Stimulated activated CD8-positive, alpha-beta memory T cell treated with anti-CD3 and anti-CD28 coated beads, Interleukin-4, amount 100 ng/mL, for 1 hour (primary cell): ENCODE measurements at regions not wholly inside any gene's neighbourhood (a gene's known extent, or its start where the extent isn't known, plus 50 kb on each side); places are given as distances from the start of the nearest gene placed in this dataset.
"Not testable (repeated sequence)": the region's sequence is repeated elsewhere in the genome, so short reads cannot be mapped to it uniquely, and the experiment has no call there.

Experiments
- DNase-seq, 2 donors: peaks; one replicate each; pipeline ENCODE4 v3.0.0-alpha.2; 2020; ENCODE audit warnings: low read depth in 2 of 2, low spot score in 1 of 2

DNA sequence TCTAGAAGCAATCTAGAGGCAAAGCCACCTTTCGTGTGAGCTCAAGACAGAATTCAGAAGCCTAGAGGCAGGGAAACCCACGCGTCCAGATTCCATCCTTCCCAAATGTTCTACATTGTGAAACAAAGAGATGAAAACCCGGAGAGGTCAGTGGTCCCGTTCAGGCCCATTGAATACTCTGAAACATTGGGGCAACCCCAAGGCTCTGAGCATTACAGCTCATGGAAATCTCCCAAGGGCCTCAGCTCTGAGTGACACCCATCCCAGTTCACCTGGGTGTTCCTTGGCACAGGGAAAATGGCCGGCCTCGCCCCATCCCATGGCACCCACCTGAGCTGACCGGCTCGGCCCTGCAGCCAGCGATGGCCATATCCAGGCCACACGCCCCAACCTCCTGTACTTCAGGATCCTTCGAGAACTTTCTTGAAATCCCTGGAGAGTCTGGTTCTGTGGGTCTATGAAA, 128.6 kb upstream of the FGF3 start:
- no peak for DNase-seq

DNA sequence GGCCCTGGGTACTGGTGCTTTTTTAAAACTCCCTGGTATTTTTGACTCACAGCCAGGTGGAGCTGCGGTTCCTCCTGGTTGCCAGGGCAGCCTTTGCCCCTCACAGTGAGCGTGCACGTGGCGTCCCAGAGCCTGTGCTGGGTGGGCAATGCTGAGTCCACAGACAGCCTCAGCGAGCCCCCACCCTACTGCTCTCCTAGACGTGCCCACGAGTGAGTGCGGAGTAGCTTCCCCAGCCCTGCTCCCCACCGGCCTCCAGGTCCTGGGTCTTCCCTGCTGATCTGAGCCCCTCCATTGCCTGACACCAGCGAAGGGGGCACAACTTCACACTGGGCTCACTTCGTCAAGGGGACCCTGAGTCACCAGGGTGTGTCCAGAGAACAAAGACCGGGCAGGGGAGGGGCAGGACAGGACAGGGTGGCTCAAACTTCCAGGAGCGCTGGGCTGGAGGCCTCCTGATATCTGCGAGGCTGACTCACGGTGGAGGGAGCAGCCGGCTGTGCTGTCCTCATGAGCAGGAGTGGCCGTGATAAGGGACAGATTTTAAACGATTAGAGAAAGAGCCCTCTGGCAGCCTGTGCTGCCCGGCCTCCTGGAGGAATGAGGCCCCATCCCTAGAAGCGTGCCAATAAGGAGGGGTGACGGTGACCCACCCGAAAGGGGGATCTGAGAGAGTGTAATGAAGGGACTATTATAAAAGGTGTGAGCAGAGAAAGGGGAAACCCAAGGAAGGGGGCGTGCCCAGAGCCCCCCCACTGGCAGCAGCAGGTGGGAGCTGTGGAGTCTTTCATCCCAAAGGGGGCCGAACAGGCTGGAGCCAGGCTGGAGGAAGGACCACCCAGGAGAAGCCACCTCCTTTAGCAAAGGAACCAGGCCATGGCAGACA, 129.3 kb upstream of the FGF3 start:
- DNase-seq: no peak

DNA sequence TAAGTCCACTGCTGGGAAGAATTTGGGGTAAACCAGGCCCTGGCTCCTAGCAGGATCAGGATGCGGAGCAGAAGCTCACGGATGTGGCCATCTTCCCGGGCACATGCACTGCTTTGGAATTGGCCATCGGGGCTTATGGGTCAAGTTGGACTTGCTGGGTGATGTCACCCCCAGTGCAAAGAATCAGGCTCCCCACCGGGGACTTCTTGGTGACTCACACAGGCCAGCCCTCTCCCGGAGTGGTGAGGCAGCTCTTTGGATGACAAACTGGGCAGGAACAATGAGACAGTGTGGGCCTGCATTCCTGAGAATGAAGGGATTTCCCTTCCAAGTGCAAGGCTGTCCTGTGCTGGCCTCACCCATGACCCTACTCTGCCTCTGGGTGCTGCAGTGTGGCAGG, 128.8 kb upstream of the ANO1 start:
- DNase-seq: no peak

DNA sequence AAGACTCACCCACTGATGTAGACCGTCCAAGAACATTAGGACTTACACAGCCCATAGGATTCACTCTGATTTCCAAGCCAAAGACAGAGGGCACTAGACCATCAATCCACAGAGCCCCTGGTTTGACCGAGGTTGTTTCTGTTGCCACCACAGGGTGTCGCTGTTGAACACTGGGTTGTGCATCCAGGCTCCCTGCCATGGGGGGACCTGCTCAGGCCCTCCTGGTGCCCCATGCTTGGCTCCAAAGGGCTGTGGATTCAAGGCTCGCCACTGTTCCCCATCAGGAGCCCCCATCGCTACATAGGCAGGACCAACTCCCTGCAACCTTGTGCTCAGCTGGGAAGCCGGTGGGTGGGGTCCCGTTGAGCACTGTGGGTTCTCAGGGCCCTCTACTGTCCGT, 128.0 kb upstream of the ANO1 start:
- no peak for DNase-seq

DNA sequence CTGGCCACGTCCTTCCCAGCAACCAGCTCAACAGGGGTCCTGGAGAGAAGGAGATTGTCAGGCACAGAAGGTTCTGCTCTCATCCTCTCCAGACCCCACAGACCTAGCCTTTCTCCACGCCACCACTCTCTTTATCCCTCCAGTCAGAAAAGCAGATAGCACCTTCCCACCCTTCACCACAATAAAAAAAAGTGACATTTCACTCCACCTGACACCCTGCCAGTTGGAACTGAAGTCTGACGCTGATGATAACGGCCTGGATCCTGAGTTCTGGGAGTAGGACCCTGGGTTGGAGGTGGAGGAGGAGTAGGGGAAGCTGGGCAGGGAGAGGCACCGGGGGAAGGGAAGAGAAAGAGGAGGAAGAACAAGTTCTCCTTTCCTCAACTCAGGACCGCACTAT, 127.5 kb upstream of the ANO1 start:
- no peak for DNase-seq

DNA sequence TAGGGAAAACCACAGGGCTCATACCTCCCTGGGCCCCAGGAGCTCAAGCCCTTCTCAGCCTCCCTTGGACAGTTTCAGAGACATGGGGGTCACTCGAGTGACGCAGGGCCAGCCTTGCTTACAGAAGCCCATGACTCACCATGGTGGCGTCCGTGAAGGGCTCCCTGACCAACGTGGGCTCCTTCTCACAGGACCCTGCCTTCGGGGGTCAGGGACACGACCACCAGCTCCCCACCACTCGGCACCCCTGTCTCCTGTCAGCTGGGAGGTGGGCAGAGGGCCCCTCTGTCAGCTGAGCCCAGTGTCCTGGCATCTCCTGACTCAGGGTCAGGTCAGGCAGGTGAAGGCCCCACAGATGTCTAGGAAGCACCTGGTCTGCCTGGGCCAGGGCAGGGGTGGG, 126.3 kb upstream of the ANO1 start:
- no peak for DNase-seq

DNA sequence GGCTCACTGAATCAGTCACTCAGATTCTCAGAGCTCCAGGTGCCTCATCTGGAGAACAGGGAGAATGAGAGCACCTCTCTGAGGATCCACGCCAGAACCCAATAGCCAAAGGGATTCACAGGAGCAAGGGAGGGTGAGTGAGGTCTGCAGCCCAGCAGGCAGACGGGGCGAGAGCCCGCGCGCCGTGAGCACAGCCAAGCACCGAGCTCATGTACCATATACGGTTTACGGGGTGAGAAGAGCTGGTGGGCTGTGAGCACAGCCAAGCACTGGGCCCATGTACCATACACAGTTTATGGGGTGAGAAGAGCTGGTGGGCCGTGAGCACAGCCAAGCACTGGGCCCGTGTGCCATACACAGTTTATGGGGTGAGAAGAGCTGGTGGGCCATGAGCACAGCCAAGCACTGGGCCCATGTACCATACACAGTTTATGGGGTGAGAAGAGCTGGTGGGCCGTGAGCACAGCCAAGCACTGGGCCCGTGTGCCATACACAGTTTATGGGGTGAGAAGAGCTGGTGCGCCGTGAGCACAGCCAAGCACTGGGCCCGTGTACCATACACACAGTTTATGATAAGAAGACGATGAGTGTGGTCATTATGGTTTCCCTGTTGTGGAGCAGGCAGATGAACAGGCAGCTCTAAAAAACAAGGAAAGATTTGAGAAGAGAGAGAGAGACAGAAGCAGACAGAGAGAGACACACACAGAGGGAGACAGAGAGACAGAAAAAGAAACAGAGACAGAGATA, 125.7 kb upstream of the ANO1 start:
- not testable (repeated sequence) for DNase-seq

DNA sequence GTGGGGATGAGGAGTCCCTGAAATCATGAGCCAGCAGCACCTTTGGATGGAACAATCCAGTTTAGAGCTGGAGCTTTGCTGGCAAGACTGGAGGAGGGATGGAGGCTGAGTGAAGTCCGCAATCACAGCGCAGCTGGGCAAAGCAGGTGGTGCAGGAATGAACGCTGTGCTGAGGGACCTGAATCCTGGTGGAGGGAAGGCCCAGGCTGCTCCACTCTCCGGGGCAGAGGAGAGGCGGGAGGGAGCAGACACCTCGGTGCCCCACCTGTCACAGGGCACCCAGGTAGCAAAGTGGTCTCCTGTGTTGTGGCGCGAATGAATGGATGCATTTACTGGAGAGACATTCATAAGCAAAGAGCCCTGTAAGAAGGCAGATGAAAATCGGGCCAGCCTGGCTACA, 124.8 kb upstream of the ANO1 start:
- no peak for DNase-seq

DNA sequence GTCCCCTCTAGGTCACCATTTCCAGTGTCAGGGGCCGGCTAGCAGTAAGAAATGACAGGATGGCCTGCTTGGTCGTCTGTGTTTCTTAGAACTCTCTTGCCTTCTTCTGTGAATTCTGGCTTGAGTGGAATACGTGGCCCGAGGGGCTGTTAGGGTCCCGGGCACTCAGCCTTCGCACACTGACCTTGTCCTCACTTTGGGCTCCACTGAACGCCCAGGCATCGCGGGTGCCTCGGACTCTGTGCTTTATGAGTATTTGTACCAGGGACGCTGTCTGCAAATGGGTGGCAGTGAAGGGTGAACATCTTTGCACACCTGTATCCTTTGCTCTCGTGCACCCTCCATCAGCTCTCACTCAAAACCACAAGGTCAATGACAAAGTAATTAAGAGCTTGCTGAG, 123.4 kb upstream of the ANO1 start:
- no peak for DNase-seq

DNA sequence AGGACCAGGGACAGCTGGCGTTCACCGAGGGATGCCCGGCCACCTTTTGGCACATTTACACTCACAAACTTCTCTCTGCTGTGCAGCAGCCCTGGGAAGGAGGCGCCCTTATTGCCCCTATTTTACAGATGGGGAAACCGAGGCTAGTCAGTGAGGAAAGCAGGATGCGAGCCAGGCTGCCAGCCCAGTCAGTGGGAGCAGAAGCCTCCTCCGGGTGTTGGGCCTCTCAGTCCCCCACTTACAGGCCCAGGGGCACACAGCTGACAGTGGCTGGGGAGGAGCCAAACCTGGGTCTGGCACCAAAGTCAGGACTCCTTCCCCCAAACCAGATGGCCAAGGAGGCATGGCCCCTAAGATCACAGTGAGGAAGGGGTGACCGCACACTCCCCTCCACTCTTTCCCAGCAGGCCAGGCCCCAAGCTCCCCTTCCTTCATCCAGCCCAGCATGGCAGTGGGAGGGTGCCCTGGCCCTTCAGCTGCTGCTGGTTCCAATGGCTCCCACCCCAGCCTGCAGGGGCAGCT, 121.4 kb upstream of the ANO1 start:
- DNase-seq: no peak

DNA sequence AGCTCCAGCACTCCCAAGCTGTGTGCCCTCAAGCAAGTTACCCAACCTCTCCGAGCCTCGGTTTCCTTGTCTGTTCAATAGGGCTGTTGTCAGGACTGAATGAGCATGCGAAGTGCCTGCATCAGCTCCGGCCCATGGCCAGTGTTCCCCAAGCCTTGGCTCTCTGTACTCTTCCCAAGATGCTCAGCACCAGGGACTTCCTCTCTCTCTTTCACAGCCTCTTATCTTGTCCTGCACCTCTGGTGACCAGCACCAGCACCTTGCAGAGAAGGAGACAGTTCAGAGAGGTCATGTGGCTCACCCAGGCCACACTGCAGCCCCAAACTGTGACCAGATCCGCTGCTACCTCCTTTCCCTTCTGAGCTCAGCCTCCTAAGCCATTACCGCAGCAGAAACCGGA, 120.3 kb upstream of the ANO1 start:
- no peak for DNase-seq

DNA sequence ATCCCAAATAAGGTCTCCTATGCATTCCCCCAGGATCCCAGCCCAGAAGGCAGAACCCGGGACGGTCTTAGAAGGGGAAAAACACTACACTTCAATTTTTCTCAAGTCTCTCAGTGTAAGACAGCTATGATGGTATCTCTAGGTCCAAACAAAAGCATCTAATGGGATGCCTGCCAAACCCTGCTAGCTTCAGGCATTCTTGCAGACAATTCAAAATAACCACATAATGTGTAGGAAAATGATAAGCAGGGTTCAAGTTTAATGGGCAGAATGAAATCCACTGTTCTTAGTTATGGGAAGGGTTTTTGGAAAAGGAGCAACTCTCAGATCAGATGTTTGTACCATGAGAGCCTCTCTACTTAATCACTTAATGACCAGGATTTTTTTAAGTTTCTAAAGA, 119.8 kb upstream of the ANO1 start:
- DNase-seq: no peak

DNA sequence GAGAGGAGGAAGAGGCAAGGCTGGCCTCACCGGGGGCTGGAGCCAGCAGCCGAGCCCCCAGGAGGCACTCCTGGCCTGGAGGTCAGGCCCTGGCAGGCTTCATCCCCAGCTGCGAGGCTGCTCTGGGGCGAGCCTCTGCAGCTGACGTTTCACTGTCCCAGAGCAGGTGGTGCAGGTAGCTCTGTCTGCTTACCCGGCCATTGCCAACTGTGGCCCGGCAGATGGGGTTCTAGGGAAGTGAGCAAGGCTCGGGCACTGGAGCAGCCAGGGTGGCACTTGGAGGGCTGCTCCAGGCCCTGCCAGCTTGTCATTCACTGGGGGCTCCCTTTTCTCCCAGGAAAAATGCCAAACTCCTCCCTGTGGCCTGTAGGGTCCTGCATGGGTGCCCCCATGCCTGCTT, 118.7 kb upstream of the ANO1 start:
- no peak for DNase-seq

DNA sequence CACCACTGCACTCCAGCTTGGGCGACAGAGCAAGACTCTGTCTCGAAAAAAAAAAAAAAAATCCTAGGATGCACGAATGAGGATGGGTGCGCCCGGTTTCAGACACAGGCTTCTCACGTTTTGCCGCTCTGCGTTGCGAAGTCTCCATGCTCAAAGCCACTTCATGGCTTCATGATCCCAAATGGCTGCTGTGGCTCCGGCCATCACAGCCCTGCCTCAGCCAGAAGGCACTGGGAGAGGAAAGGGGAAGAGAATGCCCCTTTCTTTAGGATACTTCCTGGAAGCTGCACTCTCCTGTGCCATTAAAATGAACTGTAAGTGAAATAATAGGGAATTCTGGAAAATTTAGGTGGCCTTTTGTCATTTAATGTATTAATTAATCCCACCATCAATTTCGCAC, 116.4 kb upstream of the ANO1 start:
- no peak for DNase-seq

DNA sequence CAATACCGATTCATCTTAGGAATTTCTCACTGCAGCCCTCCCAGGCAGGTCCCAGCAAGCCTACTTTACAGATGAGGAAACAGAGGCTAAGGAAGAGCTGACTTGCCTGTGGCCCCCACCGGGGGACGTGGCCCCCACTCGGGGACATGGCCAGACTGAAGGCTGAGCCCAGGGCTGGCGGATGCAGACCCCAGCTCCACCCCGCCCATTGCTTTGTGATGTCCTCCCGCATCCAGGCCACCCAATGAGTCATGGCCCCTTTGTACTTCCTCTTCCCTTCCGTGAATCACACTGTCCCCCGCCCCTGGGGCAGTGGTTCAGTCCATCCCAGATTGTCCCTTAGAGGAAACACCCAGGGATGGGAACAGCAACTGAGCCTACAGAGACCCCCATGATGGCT, 116.0 kb upstream of the ANO1 start:
- DNase-seq: no peak

DNA sequence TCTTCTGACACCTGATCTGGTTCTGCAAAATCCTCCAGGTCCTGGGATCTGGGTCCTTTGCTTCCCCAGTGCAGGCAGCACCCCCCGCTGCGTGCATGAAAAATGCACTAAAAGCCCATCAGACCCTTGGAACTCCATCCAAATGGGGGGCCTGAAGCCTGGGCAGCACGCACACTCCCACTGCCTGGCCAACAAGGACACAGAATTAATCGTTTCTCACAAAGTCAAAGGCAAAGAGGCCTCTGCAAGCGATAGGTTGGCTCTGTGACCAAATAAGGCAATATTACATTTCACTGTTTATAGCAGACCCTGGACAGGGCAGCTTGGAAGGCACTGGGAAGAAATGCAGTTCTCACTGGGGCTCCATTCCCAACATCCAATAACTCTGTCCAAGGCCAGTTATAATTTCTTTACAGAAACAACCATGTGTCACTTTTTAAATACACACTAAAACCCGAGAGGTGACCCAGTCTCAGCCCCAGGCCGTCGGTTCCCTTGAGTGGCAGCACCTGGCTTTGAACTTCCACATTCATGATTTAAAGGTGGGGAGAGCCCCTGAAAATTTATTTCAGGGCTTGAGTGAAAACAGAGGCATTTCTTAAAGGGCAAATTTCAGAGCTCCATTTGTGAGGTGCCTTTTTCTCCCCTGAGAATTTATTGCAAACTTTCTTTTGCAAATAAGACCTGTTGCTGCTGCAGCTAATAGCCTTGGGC, 114.4 kb upstream of the ANO1 start:
- no peak for DNase-seq

DNA sequence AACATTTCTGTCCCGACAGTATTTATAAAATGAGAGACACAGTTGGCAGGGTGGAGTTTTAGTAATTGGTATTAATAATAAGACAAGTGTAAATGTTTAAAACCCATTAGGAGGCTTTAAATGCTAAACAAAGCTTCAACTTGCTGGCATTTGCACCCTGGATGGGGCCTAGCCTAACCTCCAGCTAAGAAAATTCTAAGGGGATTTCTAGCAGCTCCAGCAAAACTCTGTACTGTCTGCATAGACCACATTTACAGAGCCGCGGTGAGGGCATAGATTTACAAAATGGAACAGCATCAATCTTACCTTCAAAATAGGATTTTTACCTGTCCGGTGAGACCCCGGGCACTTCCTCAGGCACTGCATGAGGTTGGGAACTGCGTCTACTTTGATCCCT, 113.9 kb upstream of the ANO1 start:
- DNase-seq: no peak

DNA sequence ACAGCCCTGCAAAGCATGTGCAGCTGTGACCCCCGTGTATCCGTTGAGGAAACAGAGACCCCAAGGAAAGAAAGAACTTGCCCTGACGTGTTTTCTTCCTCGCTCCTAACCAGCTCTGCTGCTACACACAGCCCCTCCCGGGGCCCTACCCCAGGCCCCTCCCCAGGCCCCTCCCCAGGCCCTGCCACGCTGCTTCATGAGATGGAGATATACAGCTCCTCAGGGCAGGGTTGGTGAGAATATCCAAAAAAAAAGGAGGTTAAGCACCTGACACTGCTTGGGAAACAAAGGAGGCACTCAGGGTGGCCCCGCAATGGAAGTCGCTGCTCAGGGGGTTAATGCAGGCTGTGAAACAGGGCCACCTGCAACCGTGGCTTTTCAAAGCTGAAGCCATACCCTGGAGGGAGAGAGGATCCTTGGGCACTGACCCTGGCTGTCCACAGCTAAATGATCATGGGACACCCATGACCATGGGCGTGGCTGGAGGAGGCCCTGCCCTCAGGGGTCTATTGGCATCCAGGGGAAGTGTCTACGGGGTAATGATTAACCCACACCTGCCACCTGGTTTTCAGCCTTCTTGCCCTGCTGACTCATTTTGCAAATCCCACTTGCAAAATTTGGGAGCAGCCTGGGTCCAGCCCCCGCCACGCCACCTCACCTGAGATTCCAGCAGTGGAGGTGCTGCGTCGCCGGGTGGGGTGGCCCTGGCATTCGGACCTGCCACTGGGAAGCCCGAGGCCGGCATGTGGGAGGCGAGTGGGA, 112.1 kb upstream of the ANO1 start:
- DNase-seq: no peak

DNA sequence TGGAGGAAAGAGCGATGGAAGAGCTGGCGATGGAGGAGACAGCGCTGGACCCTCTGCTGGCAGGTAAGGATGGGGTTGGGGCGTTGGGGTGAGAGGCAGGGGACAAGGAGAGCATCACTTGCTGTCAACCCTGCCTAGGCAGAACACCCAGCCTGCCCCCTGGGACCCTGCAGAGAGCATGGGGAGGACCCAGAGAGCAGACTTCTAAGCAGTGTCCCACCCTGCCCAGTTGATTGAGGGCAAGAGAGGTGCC, 111.6 kb upstream of the ANO1 start:
- DNase-seq: no peak

DNA sequence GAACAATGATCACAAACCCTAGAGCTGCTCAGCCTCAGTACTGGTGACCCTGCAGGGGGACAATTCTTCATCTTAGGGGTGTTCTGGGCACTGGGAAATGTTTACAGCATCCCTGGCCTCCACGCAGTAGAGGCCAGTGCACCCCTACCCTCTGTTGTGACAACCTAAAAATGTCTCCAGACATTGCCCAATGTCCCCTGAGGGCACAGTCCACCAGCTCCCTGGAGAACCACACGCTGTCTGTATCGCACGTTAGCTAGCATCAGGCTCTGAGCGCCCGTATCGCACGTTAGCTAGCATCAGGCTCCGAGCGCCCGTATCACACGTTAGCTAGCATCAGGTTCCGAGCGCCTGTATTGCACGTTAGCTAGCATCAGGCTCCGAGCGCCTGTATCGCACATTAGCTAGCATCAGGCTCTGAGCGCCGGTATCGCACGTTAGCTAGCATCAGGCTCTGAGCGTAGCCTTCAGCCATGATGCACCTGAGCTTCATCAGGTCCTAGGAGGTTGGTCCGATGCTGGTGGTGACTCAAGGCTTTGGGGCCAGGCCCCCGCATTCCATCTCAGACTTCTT, 111.1 kb upstream of the ANO1 start:
- DNase-seq: no peak

DNA sequence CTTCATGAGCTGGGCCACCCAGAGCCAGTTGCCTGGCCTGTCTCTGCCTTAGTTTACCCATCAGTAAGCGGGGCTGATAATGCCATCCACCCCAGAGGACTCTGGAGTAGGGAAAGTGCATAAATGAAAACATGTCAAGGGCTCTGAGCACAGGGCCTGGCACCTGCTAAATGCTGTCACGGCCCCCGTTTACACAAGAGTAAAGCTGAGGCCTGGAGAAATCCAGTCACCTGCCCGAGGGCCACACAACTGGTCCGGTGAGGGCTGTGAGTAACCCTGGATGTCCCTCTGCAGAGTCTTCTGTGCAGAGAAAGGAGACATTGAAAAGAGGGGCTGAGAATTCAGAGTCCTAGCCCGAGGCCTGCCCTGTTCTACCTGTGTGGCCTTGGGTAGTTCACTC, 110.6 kb upstream of the ANO1 start:
- no peak for DNase-seq
